Smooth muscle cell (in vitro differentiated cells): ENCODE measurements at regions not wholly inside any gene's neighbourhood (a gene's known extent, or its start where the extent isn't known, plus 50 kb on each side); places are given as distances from the start of the nearest gene placed in this dataset.

Experiments
- DNase-seq: peaks from one replicate; lab custom pipeline; 2025; ENCODE audit not compliant: unreplicated experiment; lab: John Stamatoyannopoulos, UW
- H2AFZ ChIP-seq: fragments of 200-600 bp; sonication (generic); 2 replicates; pipeline ENCODE4 v1.6.0; 2016; ENCODE audit warnings: antibody characterized with exemption, low read depth, mild to moderate bottlenecking
- H3F3A ChIP-seq: fragments of 200-600 bp; sonication (generic); 2 replicates; pipeline ENCODE4 v1.6.0; 2017; ENCODE audit warnings: antibody characterized with exemption, low read depth
- H3K27ac ChIP-seq: fragments of 200-600 bp; sonication (generic); 2 replicates; pipeline ENCODE4 v1.5.1; 2016; ENCODE audit warnings: low read depth, mild to moderate bottlenecking
- H3K27me3 ChIP-seq: fragments of 200-600 bp; sonication (generic); 2 replicates; pipeline ENCODE4 v1.6.1; 2016; ENCODE audit warnings: low read depth, mild to moderate bottlenecking
- H3K36me3 ChIP-seq: fragments of 200-600 bp; sonication (generic); 2 replicates; pipeline ENCODE4 v1.5.1; 2016; ENCODE audit warnings: low read depth
- H3K4me1 ChIP-seq: fragments of 200-600 bp; sonication (generic); 2 replicates; pipeline ENCODE4 v1.5.1; 2016; ENCODE audit warnings: low read depth
- H3K4me2 ChIP-seq: fragments of 200-600 bp; sonication (generic); 2 replicates; pipeline ENCODE4 v1.6.0; 2016; ENCODE audit warnings: mild to moderate bottlenecking
- H3K4me3 ChIP-seq: fragments of 200-600 bp; sonication (generic); 2 replicates; pipeline ENCODE4 v1.5.1; 2016; ENCODE audit warnings: mild to moderate bottlenecking
- H3K79me2 ChIP-seq: fragments of 200-600 bp; sonication (generic); 2 replicates; pipeline ENCODE4 v1.6.0; 2016; ENCODE audit warnings: low read depth, mild to moderate bottlenecking
- H3K9ac ChIP-seq: fragments of 200-600 bp; sonication (generic); 2 replicates; pipeline ENCODE4 v1.6.0; 2016; ENCODE audit warnings: low read depth
- H3K9me3 ChIP-seq: fragments of 200-600 bp; sonication (generic); replicated peaks from 2 replicates; pipeline ENCODE4 v1.5.1; 2016; ENCODE audit warnings: low read depth
- H4K20me1 ChIP-seq: fragments of 200-600 bp; sonication (generic); 2 replicates; pipeline ENCODE4 v1.6.0; 2016; ENCODE audit warnings: low read depth
- CTCF ChIP-seq: fragments of 200-600 bp; sonication (generic); IDR thresholded peaks from 2 replicates; pipeline ENCODE4 v1.5.1; 2017; ENCODE audit warnings: borderline replicate concordance, mild to moderate bottlenecking, antibody characterized with exemption; ENCODE audit not compliant: insufficient read depth, poor library complexity, severe bottlenecking
- WGBS: methylation state at CpG from one replicate; pipeline ENCODE4 v1.1.7; 2016; ENCODE audit warnings: low lambda C conversion rate; 5-methylcytosine and 5-hydroxymethylcytosine counted together

GRCh38 chr6:77181749-77182148 is 281.5 kb downstream of the HTR1B start:
- no peak for TF ChIP-seq CTCF
- no peaks in the 10 kb centered on the region for H3K79me2 ChIP-seq
- 93% methylated on average over 3 of the region's 3 CpGs for WGBS
- no peaks in the 10 kb centered on the region for H3K4me1 ChIP-seq
- no peak overlapping the region for H3K4me2 ChIP-seq
- H2AFZ ChIP-seq: no peak overlapping the region
- H3K4me3 ChIP-seq: no peak overlapping the region
- H3K27ac ChIP-seq: no peak overlapping the region
- no peak for DNase-seq
- no peaks in the 10 kb centered on the region for H3F3A ChIP-seq
- H3K9ac ChIP-seq: no peak overlapping the region
- H3K36me3 ChIP-seq: no peaks in the 10 kb centered on the region
- H3K27me3 ChIP-seq: no peaks in the 10 kb centered on the region
- no peaks in the 10 kb centered on the region for H3K9me3 ChIP-seq
- H4K20me1 ChIP-seq: no peaks in the 10 kb centered on the region

- Histone ChIP-seq H3K4me1 (no peaks in the 10 kb centered on the region), H3K9ac (no peak overlapping the region), H3K79me2 (no peaks in the 10 kb centered on the region), H3K36me3 (no peaks in the 10 kb centered on the region), H3K4me3 (no peak overlapping the region), H3K27me3 (no peaks in the 10 kb centered on the region), H3F3A (no peaks in the 10 kb centered on the region), H3K9me3 (no peaks in the 10 kb centered on the region), H4K20me1 (no peaks in the 10 kb centered on the region), H3K4me2 (no peak overlapping the region), H2AFZ (no peak overlapping the region), H3K27ac (no peak overlapping the region)
- DNase-seq: no peak
- TF ChIP-seq CTCF: no peak
- 47% methylated on average over 3 of the region's 3 CpGs for whole genome bisulfite sequencing
Measured at GRCh38 chr6:77180326-77180725, 283.0 kb downstream of the HTR1B start.

- Histone ChIP-seq H4K20me1 (no peaks in the 10 kb centered on the region), H2AFZ (no peak overlapping the region), H3K4me3 (no peak overlapping the region), H3K27me3 (no peaks in the 10 kb centered on the region), H3K27ac (peak overlapping the region; percentile 46), H3K4me1 (no peaks in the 10 kb centered on the region), H3K36me3 (no peaks in the 10 kb centered on the region), H3F3A (no peaks in the 10 kb centered on the region), H3K9ac (no peak overlapping the region), H3K79me2 (no peaks in the 10 kb centered on the region), H3K4me2 (no peak overlapping the region), H3K9me3 (no peaks in the 10 kb centered on the region)
- TF ChIP-seq CTCF: no peak
- WGBS: 44% methylated on average over 2 of the region's 2 CpGs
- no peak for DNase-seq
Measured at GRCh38 chr6:77178821-77179220, 284.5 kb downstream of the HTR1B start.

GRCh38 chr6:77177470-77177869 is 285.8 kb downstream of the HTR1B start:
- Histone ChIP-seq H4K20me1 (no peaks in the 10 kb centered on the region), H3K27me3 (no peaks in the 10 kb centered on the region), H3K36me3 (no peaks in the 10 kb centered on the region), H3K79me2 (no peaks in the 10 kb centered on the region), H2AFZ (no peak overlapping the region), H3K4me2 (no peak overlapping the region), H3K4me1 (no peaks in the 10 kb centered on the region), H3K27ac (no peak overlapping the region), H3K9me3 (no peaks in the 10 kb centered on the region), H3F3A (no peaks in the 10 kb centered on the region), H3K9ac (no peak overlapping the region), H3K4me3 (no peak overlapping the region)
- no peak for TF ChIP-seq CTCF
- DNase-seq: no peak
